Chondrocyte (in vitro differentiated cells): ENCODE measurements at regions not wholly inside any gene's neighbourhood (a gene's known extent, or its start where the extent isn't known, plus 50 kb on each side); places are given as distances from the start of the nearest gene placed in this dataset.

Experiments
- DNase-seq: peaks from one replicate; pipeline ENCODE4 v3.0.0; 2021; ENCODE audit warnings: mixed read lengths, low spot score
- H3K27ac Mint-ChIP-seq: one replicate; pipeline ENCODE4 v1.8.0; 2021; ENCODE audit warnings: mild to moderate bottlenecking, moderate library complexity, mixed read lengths; ENCODE audit not compliant: unreplicated experiment
- H3K27me3 Mint-ChIP-seq: 2 replicates; pipeline ENCODE4 v1.8.0; 2021; ENCODE audit warnings: low read depth, mixed read lengths
- H3K36me3 Mint-ChIP-seq: 2 replicates; pipeline ENCODE4 v1.8.0; 2021; ENCODE audit warnings: low read depth, mixed read lengths
- H3K4me1 Mint-ChIP-seq: 2 replicates; pipeline ENCODE4 v1.8.0; 2021; ENCODE audit warnings: low read depth, mild to moderate bottlenecking, mixed read lengths
- H3K4me3 Mint-ChIP-seq: one replicate; pipeline ENCODE4 v1.8.0; 2021; ENCODE audit warnings: mild to moderate bottlenecking, moderate library complexity, mixed read lengths; ENCODE audit not compliant: unreplicated experiment
- H3K9me3 Mint-ChIP-seq: 2 replicates; pipeline ENCODE4 v1.8.0; 2021; ENCODE audit warnings: low read depth, mixed read lengths
- CTCF ChIP-seq: fragments of 200-600 bp; sonication (generic); IDR thresholded peaks from 2 replicates; pipeline ENCODE4 v1.5.0; 2021; ENCODE audit warnings: antibody characterized with exemption, mild to moderate bottlenecking, moderate library complexity

- H3K27me3 Mint-ChIP-seq: no peaks in the 10 kb centered on the region
- no peak for TF ChIP-seq CTCF
- no peak for DNase-seq
- H3K4me1 Mint-ChIP-seq: peaks cover 39% of the 10 kb centered on the region
- H3K4me3 Mint-ChIP-seq: no peak overlapping the region
- no peaks in the 10 kb centered on the region for H3K9me3 Mint-ChIP-seq
- H3K27ac Mint-ChIP-seq: no peak overlapping the region
- no peaks in the 10 kb centered on the region for H3K36me3 Mint-ChIP-seq
These were observed 98.8 kb upstream of the BEND6 start for GRCh38 chr6:56856036-56856580.

- no peak overlapping the region for H3K4me3 Mint-ChIP-seq
- H3K36me3 Mint-ChIP-seq: peaks cover 4% of the 10 kb centered on the region
- no peak for TF ChIP-seq CTCF
- no peak overlapping the region for H3K27ac Mint-ChIP-seq
- no peaks in the 10 kb centered on the region for H3K27me3 Mint-ChIP-seq
- no peak for DNase-seq
- H3K9me3 Mint-ChIP-seq: no peaks in the 10 kb centered on the region
- peaks cover 45% of the 10 kb centered on the region for H3K4me1 Mint-ChIP-seq
These were observed 100.8 kb upstream of the BEND6 start for GRCh38 chr6:56854086-56854485.

GRCh38 chr6:56853541-56853940 is 101.4 kb upstream of the BEND6 start:
- Mint-ChIP-seq H3K36me3 (peaks cover 4% of the 10 kb centered on the region), H3K4me3 (no peak overlapping the region), H3K27me3 (no peaks in the 10 kb centered on the region), H3K4me1 (peaks cover 45% of the 10 kb centered on the region), H3K9me3 (no peaks in the 10 kb centered on the region), H3K27ac (no peak overlapping the region)
- no peak for TF ChIP-seq CTCF
- DNase-seq: no peak

- Mint-ChIP-seq H3K4me3 (peak overlapping the region; percentile 85), H3K9me3 (no peaks in the 10 kb centered on the region), H3K4me1 (peaks cover 45% of the 10 kb centered on the region), H3K36me3 (peaks cover 4% of the 10 kb centered on the region), H3K27me3 (no peaks in the 10 kb centered on the region), H3K27ac (no peak overlapping the region)
- TF ChIP-seq CTCF: no peak
- DNase-seq: no peak
These were observed 102.5 kb upstream of the BEND6 start for GRCh38 chr6:56852260-56853010.

- Mint-ChIP-seq H3K9me3 (no peaks in the 10 kb centered on the region), H3K27ac (peak overlapping the region; percentile 90), H3K4me3 (peak overlapping the region; percentile 85), H3K4me1 (peaks cover 45% of the 10 kb centered on the region), H3K27me3 (no peaks in the 10 kb centered on the region), H3K36me3 (peaks cover 4% of the 10 kb centered on the region)
- peak; percentile 95 for TF ChIP-seq CTCF
- no peak for DNase-seq
These were observed 103.2 kb upstream of the BEND6 start for GRCh38 chr6:56851541-56852259.
